Suppressor macrophage treated with lipopolysaccharide for 4 hours (primary cell): ENCODE measurements at regions not wholly inside any gene's neighbourhood (a gene's known extent, or its start where the extent isn't known, plus 50 kb on each side); places are given as distances from the start of the nearest gene placed in this dataset.
A peak's percentile ranks its signal among the peaks of the same experiment; 100 is the strongest.

Experiments used
- DNase-seq: peaks from one replicate; pipeline ENCODE4 v3.0.0-alpha.2; 2020

DNA sequence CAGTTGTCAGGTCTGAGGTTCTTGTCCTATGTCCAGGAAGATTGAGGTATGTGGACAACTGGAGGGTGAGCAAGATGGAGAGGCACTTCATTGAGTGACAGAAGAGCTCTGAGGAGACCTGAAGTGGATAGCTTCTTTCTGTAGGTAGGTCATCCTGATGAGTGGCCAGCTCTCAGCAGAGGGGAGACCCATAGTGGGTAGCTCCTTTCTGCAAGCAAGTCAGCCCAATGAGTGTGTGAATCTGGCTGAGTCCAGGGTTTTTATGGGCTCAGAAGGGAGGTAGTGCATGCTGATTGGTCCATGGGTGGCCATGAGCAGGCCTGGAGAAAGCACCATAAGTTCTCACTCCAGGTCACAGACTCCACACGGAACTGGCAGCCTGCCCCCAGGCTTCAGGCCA is 92.6 kb upstream of the GALNT5 start:
- DNase-seq = no peak

DNA sequence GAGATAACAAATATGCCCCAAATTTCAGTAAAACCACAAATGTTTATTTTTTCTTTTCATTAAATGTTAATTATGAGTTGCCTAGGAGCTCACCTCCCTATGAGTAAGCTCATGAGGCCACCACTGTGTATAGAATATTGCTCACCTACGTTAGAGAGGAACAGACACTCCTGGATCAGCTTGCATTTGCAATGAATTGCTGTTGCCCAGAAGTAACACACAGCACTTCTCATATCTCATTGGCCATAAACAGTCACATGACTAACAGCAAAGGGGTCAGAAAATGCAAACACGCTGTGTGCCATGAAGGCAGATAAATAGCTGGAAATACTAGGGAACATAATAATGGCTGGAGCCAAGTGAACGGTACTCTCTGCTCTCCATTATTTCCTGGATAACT is 89.0 kb upstream of the GALNT5 start:
- no peak for DNase-seq

DNA sequence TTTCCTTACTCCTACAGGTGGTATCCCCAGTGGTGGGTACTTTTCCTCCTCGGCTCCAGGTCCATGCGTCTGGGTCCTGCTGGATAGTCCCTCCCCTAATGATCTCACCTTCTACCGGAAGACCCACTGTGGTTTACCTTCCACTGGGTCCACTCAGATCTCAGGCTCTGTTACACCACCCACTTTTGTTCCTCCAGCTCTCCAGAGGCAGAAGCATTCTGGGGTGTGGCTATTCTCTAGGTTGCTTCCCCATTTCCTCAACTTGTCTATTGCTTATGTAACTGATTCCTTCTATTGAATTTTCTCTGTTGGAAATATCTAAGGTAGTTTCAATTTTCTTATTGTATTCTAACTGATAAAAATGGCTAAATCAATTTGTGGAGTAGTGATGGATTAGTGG is 87.6 kb upstream of the GALNT5 start:
- no peak for DNase-seq

DNA sequence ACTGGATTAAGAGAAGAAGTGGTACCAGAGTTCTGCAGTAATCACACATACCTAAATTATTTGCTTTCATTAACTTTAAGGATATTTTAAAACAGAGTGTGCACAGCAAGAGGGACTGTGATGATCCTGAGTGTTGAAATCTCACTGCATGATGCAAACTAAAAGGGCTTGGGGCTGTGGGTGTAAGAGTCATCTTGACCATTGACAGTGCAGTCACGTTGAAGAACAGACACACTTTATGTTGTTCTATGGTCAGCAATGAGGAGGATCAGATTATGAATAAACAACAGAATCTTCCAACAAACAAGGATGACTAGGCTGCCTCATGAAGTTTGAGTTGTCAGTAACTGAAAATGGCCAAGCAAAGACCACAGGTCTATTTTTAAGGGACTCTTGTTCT is 87.2 kb upstream of the GALNT5 start:
- peak; percentile 24 for DNase-seq

DNA sequence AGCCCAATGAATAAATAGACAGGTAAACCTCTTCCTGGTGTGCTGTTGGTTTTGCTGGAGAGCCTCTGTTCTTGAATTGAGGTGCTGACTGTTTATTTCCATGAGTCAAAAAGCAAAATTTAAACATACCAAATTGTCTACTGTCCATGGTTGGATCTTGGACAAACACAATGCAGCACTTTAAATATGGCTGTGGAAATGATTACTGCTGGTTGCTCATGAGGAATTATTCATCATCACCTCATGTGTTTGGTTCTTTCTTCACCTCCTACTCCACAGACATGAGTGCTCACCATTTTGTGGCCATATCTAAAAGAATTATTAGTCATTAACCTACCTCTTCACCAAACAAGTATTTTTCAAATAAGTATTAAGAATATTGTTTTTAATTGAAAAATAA is 85.3 kb upstream of the GALNT5 start:
- no peak for DNase-seq

DNA sequence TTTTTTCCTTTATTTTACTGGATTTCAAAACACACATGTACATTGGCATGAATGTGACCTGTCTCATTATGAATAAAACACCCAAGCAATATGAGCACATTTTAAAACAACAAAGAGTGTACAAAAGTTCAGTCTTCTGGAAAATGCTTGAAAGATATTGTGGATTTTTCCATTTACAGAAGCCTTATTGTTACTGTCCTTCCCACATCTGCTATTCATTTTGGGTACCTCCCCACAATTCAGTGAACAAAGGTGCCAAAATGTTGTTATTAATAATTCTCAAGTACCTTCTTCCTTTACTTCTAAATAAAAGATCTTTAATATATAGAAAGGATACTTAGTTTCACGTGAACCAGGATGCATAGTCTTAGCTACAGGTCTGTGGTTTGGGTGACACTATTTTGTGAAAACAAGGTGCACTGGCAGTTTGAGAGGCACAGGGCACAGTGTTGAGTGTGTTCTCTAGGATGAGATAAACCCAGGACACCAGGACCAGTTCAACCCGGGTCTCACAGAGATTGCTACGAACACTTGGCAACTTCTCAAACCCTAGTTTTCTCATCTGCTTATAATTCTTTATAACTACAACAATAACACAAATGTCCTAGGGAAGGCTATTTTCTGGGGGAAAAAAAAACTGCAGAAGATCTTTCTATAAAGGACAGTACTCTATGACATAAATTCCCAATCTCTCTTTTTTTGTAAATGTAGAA is 84.5 kb upstream of the GALNT5 start:
- DNase-seq = no peak

DNA sequence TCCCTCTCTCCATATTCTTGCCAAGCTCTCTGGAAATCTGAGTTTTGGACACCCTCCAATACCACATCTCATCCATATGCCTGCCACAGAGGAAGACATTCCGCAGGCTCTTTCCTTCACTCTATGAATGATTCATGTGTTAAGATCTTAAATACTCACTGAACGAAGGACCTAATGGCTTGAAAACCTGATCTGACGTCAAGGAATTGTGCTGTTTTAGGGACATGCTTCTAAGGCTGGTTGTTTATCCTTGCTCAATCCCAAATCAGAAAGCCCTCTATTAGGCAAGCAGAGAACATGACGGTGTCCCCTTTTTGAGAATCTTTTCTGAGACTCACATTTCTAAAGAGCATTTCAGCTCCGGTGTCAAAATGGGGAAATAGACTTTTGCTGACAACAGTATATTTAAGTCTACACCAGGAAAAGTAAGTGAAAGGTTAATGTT is 83.7 kb upstream of the GALNT5 start:
- DNase-seq = peak; percentile 43

DNA sequence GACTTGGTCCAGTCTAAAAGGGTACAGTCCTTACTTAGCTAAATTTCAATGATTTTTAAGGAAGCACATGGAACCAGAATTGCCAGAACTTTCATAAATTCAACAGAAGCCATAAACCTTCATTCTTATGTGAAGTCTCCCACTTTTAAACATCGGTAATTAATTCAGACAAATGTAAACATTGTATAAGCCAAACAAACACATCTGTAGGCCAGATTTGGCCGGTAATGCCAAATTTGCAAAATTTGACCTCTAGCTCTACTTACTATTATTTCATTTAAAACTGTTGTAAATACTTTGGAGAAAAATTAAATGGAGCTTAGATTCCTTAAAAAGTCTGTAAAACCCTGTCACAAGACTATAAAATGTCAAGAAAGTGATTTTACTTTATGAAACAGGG is 83.2 kb upstream of the GALNT5 start:
- DNase-seq = no peak

DNA sequence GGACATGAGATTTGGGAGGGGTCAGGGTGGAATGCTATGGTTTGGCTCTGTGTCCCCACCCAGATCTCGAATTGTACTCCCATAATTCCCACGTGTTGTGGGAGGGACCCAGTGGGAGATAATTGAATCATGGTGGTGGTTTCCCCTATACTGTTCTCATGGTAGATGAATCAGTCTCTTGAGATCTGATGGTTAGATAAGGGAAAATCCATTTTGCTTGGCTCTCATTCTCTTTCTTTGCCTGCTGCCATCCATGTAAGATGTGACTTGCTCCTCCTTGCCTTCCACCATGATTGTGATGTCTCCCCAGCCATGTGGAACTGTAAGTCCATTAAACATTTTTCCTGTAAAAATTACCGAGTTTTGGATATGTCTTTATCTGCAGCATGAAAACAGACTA is 80.9 kb upstream of the GALNT5 start:
- DNase-seq = no peak

DNA sequence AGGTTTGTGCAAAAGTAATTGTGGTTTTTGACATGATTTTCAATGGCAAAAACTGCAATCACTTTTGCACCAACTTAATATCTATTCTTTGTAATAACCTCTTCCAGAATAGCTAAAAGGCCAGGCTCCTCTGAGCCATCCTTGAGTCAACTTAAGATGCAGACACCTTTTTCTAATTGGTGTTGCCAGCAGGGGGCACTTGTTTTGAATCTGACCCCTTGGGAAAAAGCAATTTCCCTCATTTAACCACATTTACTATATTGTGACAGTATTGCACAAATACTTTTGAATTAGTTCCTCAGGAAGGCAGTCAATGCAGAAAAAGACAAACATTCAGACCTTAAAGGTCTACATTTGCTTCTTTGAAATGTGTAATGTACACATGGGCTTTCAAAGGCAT is 78.6 kb upstream of the GALNT5 start:
- peak; percentile 42 for DNase-seq

DNA sequence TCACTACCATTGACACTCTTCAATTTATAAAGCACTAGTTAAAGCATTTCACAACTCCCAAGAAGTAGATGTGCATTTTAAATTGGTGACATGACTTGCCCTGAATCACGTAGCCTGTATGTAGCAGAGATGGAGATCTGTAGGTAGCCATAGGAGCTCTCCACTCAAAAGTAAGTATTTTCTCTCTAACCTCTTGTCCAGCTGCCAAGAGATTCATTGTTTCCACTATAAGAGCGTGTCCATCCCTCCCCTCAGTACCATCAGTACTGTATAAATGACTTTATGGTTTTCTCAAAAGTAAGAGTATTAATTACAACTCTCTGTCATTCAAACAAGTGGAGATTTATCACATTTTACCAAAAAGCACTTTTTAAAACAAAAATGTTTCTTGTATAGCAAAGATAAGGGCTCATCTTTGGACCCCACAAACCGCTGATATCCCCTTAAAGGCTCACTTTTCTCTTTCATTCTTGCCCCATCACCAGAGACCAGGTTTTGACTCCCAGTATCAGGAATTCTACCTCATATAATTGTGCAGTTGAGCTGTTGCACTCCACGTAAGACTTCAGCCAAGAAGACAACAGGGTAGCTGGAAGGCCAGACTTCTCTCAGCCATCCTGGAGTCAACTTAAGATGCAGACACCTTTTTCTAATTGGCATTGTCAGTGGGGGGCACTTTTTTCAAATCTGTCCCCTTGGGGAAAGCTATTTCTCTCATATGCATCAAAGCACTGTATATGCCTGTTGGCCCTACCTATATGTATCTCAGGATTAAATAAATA is 78.0 kb upstream of the GALNT5 start:
- DNase-seq = no peak

DNA sequence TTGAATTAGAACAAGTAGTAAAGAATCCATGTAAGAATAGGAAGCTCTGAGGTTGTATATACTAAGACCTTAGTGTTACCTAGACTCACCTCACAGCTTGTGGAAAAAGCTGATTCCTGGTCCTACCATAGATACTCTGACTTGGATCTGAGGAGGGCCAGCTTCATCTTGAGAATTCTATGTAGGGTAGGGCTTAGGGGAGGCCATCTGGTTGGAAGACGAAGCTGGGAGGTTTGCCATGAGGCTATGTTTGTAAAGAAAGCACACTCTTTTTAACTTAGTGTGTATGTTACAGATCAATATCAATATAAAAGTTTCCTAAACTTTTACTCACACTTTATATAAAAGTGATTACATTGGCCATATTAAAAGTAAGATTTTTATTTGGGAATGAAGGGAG is 77.1 kb upstream of the GALNT5 start:
- DNase-seq = no peak

DNA sequence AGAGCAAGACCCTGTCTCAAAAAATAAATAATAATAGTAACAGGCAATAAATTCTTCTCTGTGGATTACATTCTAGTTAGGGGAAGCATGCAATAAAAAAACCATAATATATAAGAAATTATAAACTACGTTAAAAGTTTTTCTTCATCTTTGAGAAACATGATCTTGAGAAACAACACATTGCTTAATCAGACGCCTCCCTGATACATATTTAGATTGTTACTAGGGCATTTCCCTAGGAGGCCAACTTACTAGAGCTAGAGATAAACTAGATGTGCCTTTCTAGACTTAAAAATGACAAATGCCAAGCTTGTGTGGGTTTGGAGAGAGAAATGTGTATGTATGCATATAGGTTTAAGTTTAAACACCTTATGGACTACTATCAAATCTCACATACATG is 76.3 kb upstream of the GALNT5 start:
- peak; percentile 41 for DNase-seq

DNA sequence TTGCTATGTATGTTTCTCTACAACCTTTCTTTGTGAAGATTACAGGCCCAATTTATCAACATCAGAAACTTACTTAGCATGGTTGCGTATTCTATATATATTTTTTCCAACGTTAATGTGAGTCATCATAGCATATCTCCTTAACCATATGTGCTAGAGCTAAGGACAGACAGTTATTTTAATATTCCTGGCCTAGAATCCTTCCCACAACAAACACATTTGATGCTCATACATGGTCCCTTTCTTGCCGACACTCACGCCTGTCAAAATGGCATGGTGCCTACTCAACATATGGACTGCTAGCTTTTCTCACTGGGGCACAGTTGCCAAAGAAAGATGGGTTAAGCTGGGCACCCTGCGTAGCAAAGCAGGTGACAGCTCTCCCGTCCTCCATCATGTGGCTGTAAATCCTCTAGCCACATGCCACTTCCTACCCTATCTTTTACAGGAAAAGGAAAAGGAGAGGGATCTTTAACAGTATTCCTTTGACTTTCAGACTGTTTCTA is 75.2 kb upstream of the GALNT5 start:
- no peak for DNase-seq

DNA sequence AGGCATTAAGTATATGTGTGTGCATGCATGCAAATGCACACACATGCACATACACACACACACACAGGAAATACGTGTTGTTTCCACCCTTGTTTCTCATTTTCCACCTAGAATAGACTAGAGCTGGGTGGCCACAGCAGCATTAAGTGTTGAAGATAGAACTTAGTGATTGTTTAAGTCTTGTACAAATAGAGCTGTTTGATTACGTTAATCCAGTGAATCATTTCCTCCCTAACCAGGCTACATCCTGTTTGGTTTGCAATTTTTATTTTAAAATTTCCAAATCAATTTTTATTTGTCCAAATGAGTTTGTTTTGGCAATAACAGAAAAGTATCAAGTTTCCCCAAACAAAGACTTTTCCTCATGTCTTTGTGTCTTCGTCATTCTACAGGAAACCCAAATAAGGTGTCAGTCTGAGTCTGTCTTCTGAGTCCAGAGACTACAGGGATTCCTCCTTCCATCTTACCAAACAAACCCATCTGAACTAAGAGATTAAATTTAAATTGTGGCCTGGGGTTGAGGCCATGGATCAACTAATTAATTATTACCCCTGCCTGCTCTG is 74.6 kb upstream of the GALNT5 start:
- peak; percentile 57 for DNase-seq

DNA sequence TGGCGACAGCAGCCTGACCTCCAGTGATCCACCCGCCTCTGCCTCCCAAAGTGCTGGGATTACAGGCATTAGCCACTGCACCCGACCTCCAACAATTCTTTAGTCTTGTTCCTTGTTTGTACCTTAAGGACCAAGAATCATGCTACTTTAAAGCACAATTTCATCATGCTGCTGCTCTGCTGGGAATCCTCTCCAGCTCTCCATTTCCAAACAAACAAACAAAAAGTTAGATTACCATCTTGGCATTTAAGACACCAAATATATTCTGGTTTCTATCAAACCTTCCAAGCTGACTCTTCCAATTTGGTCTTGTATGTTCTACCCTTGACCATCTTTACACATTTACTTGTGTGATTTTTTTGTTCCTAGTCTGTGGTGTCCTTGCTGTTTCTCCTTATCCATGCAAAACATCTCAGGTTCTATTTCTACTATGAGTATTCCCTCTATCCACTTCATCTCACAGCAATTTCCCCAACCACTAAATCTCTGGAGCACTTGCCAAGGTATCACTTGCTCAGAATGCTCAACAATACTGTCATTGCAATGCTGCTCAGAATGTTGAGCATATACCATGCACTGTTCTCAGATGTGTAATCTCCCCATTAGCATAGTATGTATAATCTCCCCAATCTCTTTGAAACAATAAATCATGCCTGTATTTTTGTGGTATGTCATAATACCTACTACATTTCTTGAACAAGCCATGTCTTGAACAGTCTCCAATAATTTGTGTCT is 73.2 kb upstream of the GALNT5 start:
- DNase-seq = no peak

DNA sequence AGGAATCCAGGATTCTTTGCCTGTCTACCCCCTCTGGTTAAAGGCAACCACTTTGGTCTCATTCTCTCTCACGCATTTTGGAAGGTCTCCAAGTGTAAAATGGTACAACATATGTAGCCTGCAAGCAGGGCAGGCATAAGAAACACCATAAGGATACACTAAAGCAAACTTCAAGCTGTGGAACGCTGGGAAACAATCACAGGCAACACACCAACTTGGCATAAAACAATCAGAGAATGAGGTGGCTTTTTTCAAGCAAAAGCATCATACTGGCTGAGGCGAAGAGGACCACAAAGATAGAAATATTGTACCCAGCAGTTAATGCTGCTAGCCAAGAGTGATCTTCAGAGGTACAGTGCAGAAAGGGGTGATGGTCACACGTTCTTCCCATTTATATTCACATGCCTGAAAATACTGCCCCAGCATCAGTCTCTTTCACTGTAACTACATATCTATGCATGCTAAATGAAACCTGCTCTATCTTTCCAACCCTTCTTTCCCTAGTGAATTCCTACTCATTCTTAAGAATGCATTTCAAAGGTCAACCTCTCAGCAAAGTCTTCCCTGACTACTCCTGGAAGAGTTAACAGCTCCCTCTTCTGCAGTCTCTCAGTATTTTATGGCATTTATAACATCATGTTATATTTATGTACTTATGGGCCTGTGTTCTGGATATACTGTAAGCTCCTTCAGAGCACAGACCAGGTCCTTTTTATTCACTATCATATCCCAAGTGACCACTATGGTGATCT is 71.9 kb upstream of the GALNT5 start:
- DNase-seq = no peak

DNA sequence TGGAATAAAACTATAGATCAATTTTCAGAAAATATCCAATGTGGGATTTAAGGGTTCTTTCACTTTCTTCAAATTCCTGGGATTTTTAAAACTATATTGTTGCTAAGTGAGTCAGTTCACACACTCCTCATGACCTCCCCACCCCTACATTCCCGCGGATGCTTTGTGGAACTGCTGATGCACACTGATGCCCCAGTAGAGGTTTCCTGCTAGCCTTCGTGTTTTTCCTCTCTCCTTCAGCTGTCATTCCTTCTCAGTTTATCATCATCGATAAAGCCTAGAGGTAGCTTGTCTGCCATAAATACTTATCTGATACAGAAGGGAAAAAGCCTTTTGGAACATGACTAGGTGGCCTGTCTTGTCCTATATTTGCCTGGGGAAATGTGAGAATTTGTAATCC is 67.4 kb upstream of the GALNT5 start:
- DNase-seq = no peak

DNA sequence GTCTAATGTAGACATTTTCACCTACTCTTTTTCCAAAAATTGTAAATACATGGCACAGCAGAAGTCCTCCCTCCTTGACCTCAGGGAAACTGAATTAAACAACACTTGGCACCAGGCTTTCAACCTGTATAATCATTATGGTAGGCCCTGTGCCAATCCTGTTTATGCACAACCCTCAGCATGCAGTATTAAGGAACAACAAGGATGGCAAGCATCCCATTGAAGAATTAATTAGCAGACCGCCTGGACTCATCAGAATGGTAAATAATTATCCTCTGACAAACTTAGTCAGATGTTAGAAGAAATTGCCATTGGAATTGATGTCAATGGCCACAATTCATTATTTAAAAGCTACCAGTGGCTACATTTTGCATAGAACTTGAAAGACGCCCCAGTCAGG is 66.3 kb upstream of the GALNT5 start:
- DNase-seq = no peak

DNA sequence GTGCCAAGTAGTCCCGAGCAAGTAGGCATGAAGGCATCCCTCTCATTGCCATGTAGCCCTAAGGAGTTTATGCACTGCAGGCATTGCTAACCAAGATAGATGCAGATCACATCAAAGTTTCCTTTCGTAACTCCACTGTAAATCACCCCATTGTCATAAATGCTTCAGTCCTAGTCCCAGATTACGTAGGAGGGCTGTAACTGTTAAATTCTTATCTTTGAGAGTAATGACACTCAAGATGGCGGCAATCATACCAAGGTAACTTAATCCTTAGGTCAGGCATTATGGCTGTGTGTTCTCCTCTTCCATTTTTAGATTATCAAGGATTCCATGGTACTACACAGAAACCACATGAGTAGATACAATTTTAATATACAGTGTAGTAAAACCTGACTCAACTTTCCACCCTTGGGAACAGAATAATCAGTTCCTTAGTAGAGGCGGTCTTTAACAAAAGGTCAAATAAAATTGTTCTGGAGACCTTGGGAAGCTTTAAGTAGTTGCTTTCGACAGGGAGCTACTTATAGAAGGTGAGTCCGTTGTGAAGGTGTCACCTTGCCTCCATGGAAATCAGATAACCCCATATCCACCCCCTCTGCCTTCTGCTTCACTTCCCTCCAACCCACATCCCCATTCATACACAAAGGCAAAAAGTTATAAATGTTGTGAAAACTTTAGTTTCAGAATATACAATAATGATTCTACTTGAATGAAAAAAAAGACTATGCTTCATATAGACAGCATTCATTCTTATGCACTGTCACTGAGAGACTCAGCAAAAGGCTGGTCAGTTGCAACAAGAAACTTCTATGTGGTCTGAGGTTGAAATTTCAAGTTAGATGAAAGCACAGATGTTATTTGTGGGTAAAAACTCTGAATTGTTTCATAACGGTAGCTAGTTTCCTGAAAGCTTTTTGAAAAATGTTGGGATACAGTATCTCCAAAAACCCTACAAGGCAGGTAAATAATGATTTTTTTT is 64.8 kb upstream of the GALNT5 start:
- DNase-seq = no peak

DNA sequence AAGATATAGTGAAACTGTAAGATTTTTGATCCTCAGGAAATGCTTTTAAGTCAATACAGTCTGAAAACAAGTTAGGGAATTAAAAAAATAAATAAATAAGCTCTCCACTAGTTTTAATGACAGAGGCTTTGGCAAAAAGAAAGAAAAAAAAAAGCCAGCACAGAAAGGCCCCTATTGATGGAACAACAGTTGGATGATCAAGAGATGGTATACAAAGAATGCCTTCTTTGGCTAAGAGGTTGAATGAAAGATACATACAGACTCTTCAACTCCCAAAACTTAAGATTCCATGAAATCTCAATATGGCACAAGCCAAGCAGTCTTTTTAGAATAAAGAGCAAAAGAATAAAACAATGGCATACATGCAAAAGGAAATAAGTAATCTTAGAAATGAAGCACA is 64.0 kb upstream of the GALNT5 start:
- no peak for DNase-seq
